Dendritic cell treated with granulocyte-macrophage colony-stimulating factor and Interleukin-4, amounts not matched to agents 40 ng/mL and 50 ng/mL, for 4 days (primary cell): ENCODE measurements at regions not wholly inside any gene's neighbourhood (a gene's known extent, or its start where the extent isn't known, plus 50 kb on each side); places are given as distances from the start of the nearest gene placed in this dataset.

Source experiments
- H3K27ac Mint-ChIP-seq: one replicate; pipeline ENCODE4 v1.8.0; 2022; ENCODE audit warnings: mild to moderate bottlenecking, mixed read lengths
- H3K27me3 Mint-ChIP-seq: one replicate; pipeline ENCODE4 v1.8.0; 2022; ENCODE audit warnings: mild to moderate bottlenecking, mixed read lengths
- H3K36me3 Mint-ChIP-seq: one replicate; pipeline ENCODE4 v1.8.0; 2022; ENCODE audit warnings: low read depth, mixed read lengths
- H3K4me1 Mint-ChIP-seq: one replicate; pipeline ENCODE4 v1.8.0; 2022; ENCODE audit warnings: low read depth, mixed read lengths
- H3K4me3 Mint-ChIP-seq: one replicate; pipeline ENCODE4 v1.8.0; 2022; ENCODE audit warnings: mild to moderate bottlenecking, moderate library complexity, mixed read lengths
- H3K9me3 Mint-ChIP-seq: one replicate; pipeline ENCODE4 v1.8.0; 2022; ENCODE audit warnings: mixed read lengths
- intact Hi-C: fragments of 100-400 bp; cut with micrococcal nuclease; formaldehyde crosslinking; loops from one replicate; pipeline ENCODE4 v1.15.0; 2022

- Mint-ChIP-seq H3K36me3 (no peaks in the 10 kb centered on the region), H3K27ac (no peak overlapping the region), H3K9me3 (no peaks in the 10 kb centered on the region), H3K4me1 (peaks cover 7% of the 10 kb centered on the region), H3K27me3 (no peaks in the 10 kb centered on the region), H3K4me3 (no peak overlapping the region)
- intact Hi-C loops: no loop called here
Observed at GRCh38 chr2:145625111-145625510, 1105.2 kb upstream of the ZEB2 start.

GRCh38 chr2:145623136-145623535 lies 1103.2 kb upstream of the ZEB2 start:
- H3K27ac Mint-ChIP-seq: no peak overlapping the region
- no peaks in the 10 kb centered on the region for H3K36me3 Mint-ChIP-seq
- H3K9me3 Mint-ChIP-seq: no peaks in the 10 kb centered on the region
- no peaks in the 10 kb centered on the region for H3K27me3 Mint-ChIP-seq
- intact Hi-C loops: no loop called here
- H3K4me1 Mint-ChIP-seq: peaks cover 7% of the 10 kb centered on the region
- H3K4me3 Mint-ChIP-seq: no peak overlapping the region

GRCh38 chr2:145622285-145622684 lies 1102.4 kb upstream of the ZEB2 start:
- H3K36me3 Mint-ChIP-seq: no peaks in the 10 kb centered on the region
- peaks cover 7% of the 10 kb centered on the region for H3K4me1 Mint-ChIP-seq
- no peak overlapping the region for H3K27ac Mint-ChIP-seq
- intact Hi-C loops: no loop called here
- H3K4me3 Mint-ChIP-seq: no peak overlapping the region
- H3K9me3 Mint-ChIP-seq: peaks cover 4% of the 10 kb centered on the region
- no peaks in the 10 kb centered on the region for H3K27me3 Mint-ChIP-seq

- H3K4me3 Mint-ChIP-seq: no peak overlapping the region
- no peak overlapping the region for H3K27ac Mint-ChIP-seq
- peaks cover 7% of the 10 kb centered on the region for H3K4me1 Mint-ChIP-seq
- no peaks in the 10 kb centered on the region for H3K27me3 Mint-ChIP-seq
- H3K9me3 Mint-ChIP-seq: peaks cover 14% of the 10 kb centered on the region
- intact Hi-C loops: no loop called here
- H3K36me3 Mint-ChIP-seq: no peaks in the 10 kb centered on the region
Observed at GRCh38 chr2:145617906-145618305, 1098.0 kb upstream of the ZEB2 start.

- Mint-ChIP-seq H3K36me3 (no peaks in the 10 kb centered on the region), H3K4me1 (peaks cover 4% of the 10 kb centered on the region), H3K27ac (no peak overlapping the region), H3K27me3 (no peaks in the 10 kb centered on the region), H3K4me3 (no peak overlapping the region), H3K9me3 (peaks cover 14% of the 10 kb centered on the region)
- intact Hi-C loops: no loop called here
Observed at GRCh38 chr2:145617420-145617819, 1097.5 kb upstream of the ZEB2 start.

- H3K27me3 Mint-ChIP-seq: no peaks in the 10 kb centered on the region
- no peaks in the 10 kb centered on the region for H3K36me3 Mint-ChIP-seq
- H3K9me3 Mint-ChIP-seq: peaks cover 14% of the 10 kb centered on the region
- no peaks in the 10 kb centered on the region for H3K4me1 Mint-ChIP-seq
- intact Hi-C loops: no loop called here
- no peak overlapping the region for H3K27ac Mint-ChIP-seq
- H3K4me3 Mint-ChIP-seq: no peak overlapping the region
Observed at GRCh38 chr2:145615626-145616025, 1095.7 kb upstream of the ZEB2 start.

GRCh38 chr2:145609951-145610350 lies 1090.0 kb upstream of the ZEB2 start:
- no peak overlapping the region for H3K4me3 Mint-ChIP-seq
- no peaks in the 10 kb centered on the region for H3K4me1 Mint-ChIP-seq
- no peak overlapping the region for H3K27ac Mint-ChIP-seq
- no peaks in the 10 kb centered on the region for H3K27me3 Mint-ChIP-seq
- intact Hi-C loops: no loop called here
- no peaks in the 10 kb centered on the region for H3K9me3 Mint-ChIP-seq
- H3K36me3 Mint-ChIP-seq: no peaks in the 10 kb centered on the region

- Mint-ChIP-seq H3K27me3 (no peaks in the 10 kb centered on the region), H3K4me1 (peaks cover 13% of the 10 kb centered on the region), H3K36me3 (no peaks in the 10 kb centered on the region), H3K4me3 (no peak overlapping the region), H3K9me3 (no peaks in the 10 kb centered on the region), H3K27ac (no peak overlapping the region)
- intact Hi-C loops: no loop called here
Observed at GRCh38 chr2:145601361-145601925, 1081.5 kb upstream of the ZEB2 start.

- no peaks in the 10 kb centered on the region for H3K9me3 Mint-ChIP-seq
- no peak overlapping the region for H3K27ac Mint-ChIP-seq
- intact Hi-C loops: no loop called here
- no peaks in the 10 kb centered on the region for H3K27me3 Mint-ChIP-seq
- H3K4me1 Mint-ChIP-seq: peaks cover 19% of the 10 kb centered on the region
- no peak overlapping the region for H3K4me3 Mint-ChIP-seq
- H3K36me3 Mint-ChIP-seq: no peaks in the 10 kb centered on the region
Observed at GRCh38 chr2:145600811-145601210, 1080.9 kb upstream of the ZEB2 start.

GRCh38 chr2:145599756-145600155 lies 1079.8 kb upstream of the ZEB2 start:
- intact Hi-C loops: loop anchor here (5.0 kb wide), 1 partner anchor 143 kb away; no protein-coding TSS in a partner anchor
- H3K4me1 Mint-ChIP-seq: peaks cover 28% of the 10 kb centered on the region
- no peaks in the 10 kb centered on the region for H3K27me3 Mint-ChIP-seq
- H3K36me3 Mint-ChIP-seq: no peaks in the 10 kb centered on the region
- no peak overlapping the region for H3K4me3 Mint-ChIP-seq
- H3K27ac Mint-ChIP-seq: no peak overlapping the region
- H3K9me3 Mint-ChIP-seq: no peaks in the 10 kb centered on the region

- H3K36me3 Mint-ChIP-seq: no peaks in the 10 kb centered on the region
- no peak overlapping the region for H3K4me3 Mint-ChIP-seq
- no peak overlapping the region for H3K27ac Mint-ChIP-seq
- H3K27me3 Mint-ChIP-seq: no peaks in the 10 kb centered on the region
- no peaks in the 10 kb centered on the region for H3K9me3 Mint-ChIP-seq
- intact Hi-C loops: loop anchor here (5.0 kb wide), 1 partner anchor 144 kb away; no protein-coding TSS in a partner anchor
- H3K4me1 Mint-ChIP-seq: peaks cover 41% of the 10 kb centered on the region
Observed at GRCh38 chr2:145598434-145598833, 1078.5 kb upstream of the ZEB2 start.

- Mint-ChIP-seq H3K36me3 (no peaks in the 10 kb centered on the region), H3K4me1 (peaks cover 45% of the 10 kb centered on the region), H3K9me3 (no peaks in the 10 kb centered on the region), H3K4me3 (no peak overlapping the region), H3K27ac (no peak overlapping the region), H3K27me3 (no peaks in the 10 kb centered on the region)
- intact Hi-C loops: loop anchor here (5.0 kb wide), 1 partner anchor 144 kb away; no protein-coding TSS in a partner anchor
Observed at GRCh38 chr2:145597809-145598208, 1077.9 kb upstream of the ZEB2 start.

GRCh38 chr2:145597006-145597405 lies 1077.1 kb upstream of the ZEB2 start:
- Mint-ChIP-seq H3K9me3 (no peaks in the 10 kb centered on the region), H3K36me3 (no peaks in the 10 kb centered on the region), H3K27me3 (no peaks in the 10 kb centered on the region), H3K4me3 (no peak overlapping the region), H3K27ac (no peak overlapping the region), H3K4me1 (peaks cover 50% of the 10 kb centered on the region)
- intact Hi-C loops: loop anchor here (5.0 kb wide), 1 partner anchor 145 kb away; no protein-coding TSS in a partner anchor

GRCh38 chr2:145596416-145596815 lies 1076.5 kb upstream of the ZEB2 start:
- Mint-ChIP-seq H3K36me3 (no peaks in the 10 kb centered on the region), H3K27ac (no peak overlapping the region), H3K4me1 (peaks cover 51% of the 10 kb centered on the region), H3K9me3 (no peaks in the 10 kb centered on the region), H3K4me3 (no peak overlapping the region), H3K27me3 (no peaks in the 10 kb centered on the region)
- intact Hi-C loops: loop anchor here (5.0 kb wide), 1 partner anchor 146 kb away; no protein-coding TSS in a partner anchor

- Mint-ChIP-seq H3K4me3 (no peak overlapping the region), H3K27me3 (no peaks in the 10 kb centered on the region), H3K4me1 (peaks cover 60% of the 10 kb centered on the region), H3K36me3 (no peaks in the 10 kb centered on the region), H3K27ac (no peak overlapping the region), H3K9me3 (peaks cover 6% of the 10 kb centered on the region)
- intact Hi-C loops: loop anchor here (5.0 kb wide), 1 partner anchor 147 kb away; no protein-coding TSS in a partner anchor
Observed at GRCh38 chr2:145595296-145595695, 1075.4 kb upstream of the ZEB2 start.
